ENCODE measurements at regions not wholly inside any gene's neighbourhood (a gene's known extent, or its start where the extent isn't known, plus 50 kb on each side); places are given as distances from the start of the nearest gene placed in this dataset.
A peak's percentile ranks its signal among the peaks of the same experiment; 100 is the strongest.

GRCh38 chr10:3936422-3937040 is 151.5 kb upstream of the KLF6 start:
- no peak for DNase-seq (ENCODE audit: extremely low read depth, low read depth)
- no peak for TF ChIP-seq CTCF (IDR thresholded peaks at IDR 0.05; ENCODE audit: low read depth, low read length)

GRCh38 chr10:3935933-3936359 is 150.9 kb upstream of the KLF6 start:
- DNase-seq (ENCODE audit: extremely low read depth, low read depth): no peak
- no peak for TF ChIP-seq CTCF (IDR thresholded peaks at IDR 0.05; ENCODE audit: low read depth, low read length)

- peak; percentile 1; the same call in 1 of the 2 replicates for TF ChIP-seq CTCF (IDR thresholded peaks at IDR 0.05; ENCODE audit: low read depth, low read length)
- no peak for DNase-seq (ENCODE audit: extremely low read depth, low read depth)
Measured at GRCh38 chr10:3935141-3935540, 150.1 kb upstream of the KLF6 start.

GRCh38 chr10:3933733-3934132 is 148.7 kb upstream of the KLF6 start:
- no peak for TF ChIP-seq CTCF (IDR thresholded peaks at IDR 0.05; ENCODE audit: low read depth, low read length)
- DNase-seq (ENCODE audit: extremely low read depth, low read depth): no peak

GRCh38 chr10:3932597-3933375 is 147.8 kb upstream of the KLF6 start:
- no peak for TF ChIP-seq CTCF (IDR thresholded peaks at IDR 0.05; ENCODE audit: low read depth, low read length)
- DNase-seq (ENCODE audit: extremely low read depth, low read depth): no peak

GRCh38 chr10:3931901-3932300 is 146.9 kb upstream of the KLF6 start:
- no peak for TF ChIP-seq CTCF (IDR thresholded peaks at IDR 0.05; ENCODE audit: low read depth, low read length)
- no peak for DNase-seq (ENCODE audit: extremely low read depth, low read depth)

GRCh38 chr10:3931224-3931623 is 146.2 kb upstream of the KLF6 start:
- DNase-seq (ENCODE audit: extremely low read depth, low read depth): no peak
- TF ChIP-seq CTCF (IDR thresholded peaks at IDR 0.05; ENCODE audit: low read depth, low read length): no peak

Measured in AG09319 (cell line).